OCI-M2 (cell line): ENCODE measurements at regions not wholly inside any gene's neighbourhood (a gene's known extent, or its start where the extent isn't known, plus 50 kb on each side); places are given as distances from the start of the nearest gene placed in this dataset.

ENCODE experiments used
- DNase-seq: peaks from one replicate; lab custom pipeline; 2025; ENCODE audit not compliant: unreplicated experiment; lab: John Stamatoyannopoulos, UW

DNA sequence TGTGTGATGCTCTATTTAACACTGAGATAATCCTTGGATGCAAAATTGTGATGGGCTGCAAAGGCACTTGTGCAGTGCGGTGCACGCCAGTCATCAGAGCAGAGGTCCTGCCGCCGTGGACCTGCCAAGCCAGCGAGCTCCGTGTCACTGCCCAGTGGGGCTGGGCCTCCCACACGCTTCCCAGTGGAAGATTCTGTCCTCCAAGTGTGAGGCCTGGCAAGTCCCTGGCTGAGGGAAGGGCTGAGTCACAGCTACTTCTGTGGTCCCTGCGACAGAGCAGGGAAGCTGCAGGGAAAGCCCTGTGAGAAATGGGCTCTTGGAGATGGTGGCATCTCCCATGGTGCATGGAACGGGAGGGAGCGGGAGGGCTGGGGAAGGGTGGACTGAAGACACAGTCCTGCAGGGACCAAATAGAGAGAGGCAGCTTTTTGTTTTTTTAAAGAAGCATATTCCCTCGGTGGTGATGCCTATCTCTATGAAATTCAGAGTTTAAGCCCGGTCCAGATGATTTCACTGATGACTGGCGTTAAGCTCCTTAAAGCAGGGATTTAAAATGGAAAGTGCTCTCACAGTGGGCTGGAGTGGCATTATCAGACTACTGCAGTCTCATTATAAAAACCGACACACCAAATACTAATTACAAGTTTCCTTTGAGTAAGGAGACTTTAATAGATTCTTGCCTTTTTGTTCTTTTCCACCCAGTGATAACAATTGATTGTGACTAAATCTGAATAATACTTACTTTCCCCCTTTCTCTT is 413.7 kb downstream of the QKI start:
- DNase-seq = no peak

DNA sequence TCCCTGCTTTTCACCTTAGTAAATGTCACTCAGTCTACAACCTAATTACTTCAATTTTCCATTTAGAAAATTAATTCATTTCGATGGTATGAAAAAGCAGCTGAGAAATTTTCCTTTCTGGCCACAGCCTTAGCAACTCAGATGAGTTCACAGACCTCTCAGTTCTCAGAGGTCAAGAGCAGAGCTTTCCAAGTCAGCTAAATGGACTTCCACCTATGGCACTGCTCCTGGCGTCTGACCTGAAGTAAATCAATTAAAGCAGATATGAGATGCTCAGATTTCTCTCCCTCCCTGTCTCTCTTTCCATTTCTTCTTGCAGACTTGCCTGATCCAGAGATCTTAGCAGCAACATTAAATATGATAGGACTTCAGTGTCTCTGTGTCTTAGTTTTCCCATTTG is 412.6 kb downstream of the QKI start:
- DNase-seq = no peak

DNA sequence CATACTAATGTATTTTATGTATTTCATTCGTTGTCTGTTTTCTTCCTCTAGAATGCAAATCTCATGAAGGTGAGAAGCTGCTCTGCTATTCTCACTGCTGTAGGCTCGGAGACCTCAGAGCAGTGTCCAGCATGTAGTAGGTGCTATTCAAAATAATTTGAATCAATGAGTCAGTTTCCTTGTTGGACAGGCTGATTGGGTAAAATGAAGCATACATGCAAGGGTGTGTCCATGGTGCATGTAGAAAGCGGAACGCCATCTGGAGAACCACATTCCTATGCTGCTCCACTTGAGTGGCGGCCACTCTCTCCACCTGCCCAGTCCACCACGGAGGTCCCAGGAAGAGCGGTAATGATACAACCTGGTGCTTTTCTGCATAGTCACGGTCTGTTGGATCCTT is 412.1 kb downstream of the QKI start:
- no peak for DNase-seq

DNA sequence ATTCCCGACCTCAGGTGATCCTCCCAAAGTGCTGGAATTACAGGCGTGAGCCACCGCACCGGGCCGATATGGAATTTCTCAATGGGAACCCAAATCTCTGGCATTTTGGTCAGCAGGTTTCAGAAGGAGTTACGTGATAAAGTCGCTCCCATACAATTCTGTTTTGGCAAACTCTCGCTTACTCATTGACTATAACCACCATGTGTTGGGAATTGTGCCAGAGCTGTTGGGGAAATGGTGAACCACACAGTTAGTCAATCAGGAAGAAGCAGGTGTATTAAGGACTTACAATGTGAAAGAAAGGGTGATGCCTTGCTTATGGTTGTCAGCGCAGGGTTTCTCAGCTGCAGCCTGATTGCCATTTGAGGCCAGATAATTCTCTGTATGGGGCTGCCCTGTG is 410.5 kb downstream of the QKI start:
- no peak for DNase-seq

DNA sequence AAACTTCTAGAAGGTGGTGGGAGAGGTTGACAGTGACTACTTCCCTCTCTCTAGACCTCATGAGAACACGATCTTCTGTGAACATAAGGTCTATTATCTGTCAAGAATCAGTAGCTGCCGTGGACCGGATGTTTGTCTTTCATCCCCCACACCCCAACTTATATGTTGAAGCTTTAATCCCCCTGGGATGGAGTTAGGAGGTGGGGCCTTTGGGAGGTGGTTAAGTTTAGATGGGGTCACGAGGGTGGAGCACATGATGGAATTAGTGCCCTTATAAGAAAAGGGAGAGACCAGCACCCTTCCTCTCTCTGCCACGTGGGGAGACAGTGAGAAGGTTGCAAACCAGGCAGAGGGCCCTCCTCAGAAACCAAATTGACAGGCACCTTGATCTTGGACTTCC is 409.1 kb downstream of the QKI start:
- DNase-seq = no peak

DNA sequence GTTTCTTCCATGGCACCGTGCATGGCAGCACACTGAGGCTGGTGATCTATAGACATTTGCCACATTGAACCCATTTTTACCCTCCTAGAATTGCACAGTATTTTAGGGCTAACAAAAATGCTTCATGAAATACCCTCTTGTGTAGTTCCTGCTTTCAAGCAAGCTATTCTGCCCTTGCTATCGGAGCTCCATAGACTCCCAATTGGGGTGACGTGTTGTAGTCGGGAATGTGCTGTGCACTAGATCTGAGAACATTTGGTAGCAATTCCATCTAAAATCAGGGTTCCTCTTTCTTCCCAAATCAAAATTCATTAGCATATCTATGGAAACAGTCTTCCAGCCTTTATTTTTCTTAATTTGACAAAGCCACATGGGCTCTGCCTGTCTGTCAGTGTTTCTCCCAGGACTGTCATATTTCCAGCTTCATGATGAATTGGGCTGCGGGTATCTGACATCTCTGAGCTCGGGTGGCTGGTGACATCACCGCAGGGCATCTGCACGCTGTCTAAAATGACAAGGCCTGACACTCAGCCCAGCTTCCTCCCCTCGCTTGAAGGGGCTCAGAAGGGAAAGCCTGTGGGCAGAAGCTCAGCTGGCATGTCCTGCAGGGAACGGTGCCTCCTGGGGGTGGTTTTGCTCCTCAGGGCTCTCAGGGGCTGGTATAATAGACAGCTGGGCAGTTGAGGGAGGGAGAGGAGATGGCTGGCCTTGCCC is 406.4 kb downstream of the QKI start:
- no peak for DNase-seq

DNA sequence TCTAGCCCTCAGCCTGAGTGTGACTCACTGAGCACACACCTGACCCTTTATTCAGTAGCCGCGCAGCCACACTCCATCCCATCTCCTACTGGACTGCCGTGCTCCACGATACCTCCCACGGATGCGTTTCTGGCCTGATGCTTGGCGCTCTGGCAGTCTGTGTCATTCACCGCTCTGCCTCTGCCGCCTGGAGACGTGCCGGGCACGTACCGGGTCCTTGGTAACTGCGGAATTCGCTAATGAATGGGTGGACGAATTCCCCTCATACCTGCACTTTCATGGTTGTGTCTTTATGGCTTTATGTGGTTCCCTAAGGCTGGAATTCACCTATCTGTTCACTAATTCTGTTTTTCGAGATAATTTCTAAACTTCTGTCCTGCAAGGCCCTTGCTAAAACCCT is 405.7 kb downstream of the QKI start:
- DNase-seq = no peak

DNA sequence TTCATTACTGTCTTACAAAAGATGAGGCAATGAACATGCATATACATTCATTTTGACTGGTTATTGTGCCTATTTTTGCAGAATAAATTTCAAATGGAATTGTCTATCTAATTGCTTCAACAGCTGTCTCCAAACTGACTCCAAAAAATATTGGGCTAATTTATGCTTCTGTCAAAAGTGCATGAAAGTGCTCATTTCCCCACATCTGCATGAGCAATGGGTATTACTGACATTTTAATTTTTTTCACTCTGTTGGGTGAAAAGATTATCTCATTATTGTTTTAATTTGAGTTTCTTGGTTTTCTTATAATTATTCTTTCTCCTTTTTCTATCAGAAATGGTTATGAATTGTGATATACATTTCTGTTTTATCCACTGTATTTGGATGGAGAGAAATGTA is 404.2 kb downstream of the QKI start:
- DNase-seq = no peak

DNA sequence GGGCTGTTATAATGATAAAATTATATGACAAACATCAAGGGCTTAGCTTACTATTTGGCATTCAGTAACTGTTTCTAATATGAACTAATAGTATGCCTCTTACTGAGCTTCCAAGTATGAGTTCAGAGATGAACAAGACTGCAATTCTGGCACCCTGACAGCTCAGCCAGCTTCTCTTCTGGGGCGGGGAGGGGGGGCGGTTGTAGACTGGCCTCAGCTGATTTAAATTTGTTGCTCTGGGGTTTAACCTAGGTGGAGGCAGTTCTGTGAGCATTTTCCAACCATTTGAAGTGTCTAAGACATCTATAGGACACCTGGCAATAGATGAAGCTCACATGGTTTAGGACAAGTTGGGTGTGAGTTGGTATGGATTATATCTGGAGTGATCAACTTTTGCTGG is 401.9 kb downstream of the QKI start:
- no peak for DNase-seq

DNA sequence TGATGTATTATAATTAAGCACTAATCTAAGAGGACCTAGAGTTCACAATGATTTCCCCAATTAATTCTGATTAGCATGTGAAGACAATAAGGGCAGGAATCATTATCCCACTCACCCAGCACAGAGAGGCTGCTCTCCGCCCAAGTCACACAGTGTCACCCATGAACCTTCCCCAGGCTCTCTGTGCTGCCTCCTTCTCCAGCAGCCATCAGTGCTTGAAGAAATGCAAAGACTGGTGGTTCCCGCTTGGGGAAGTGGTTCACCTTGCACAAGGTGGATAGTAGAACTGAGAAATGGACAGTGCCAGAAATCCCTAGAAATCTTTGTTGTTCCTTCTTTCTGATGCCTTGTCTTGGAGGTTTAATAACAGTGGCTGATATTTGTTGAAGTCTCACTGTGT is 401.3 kb downstream of the QKI start:
- no peak for DNase-seq

DNA sequence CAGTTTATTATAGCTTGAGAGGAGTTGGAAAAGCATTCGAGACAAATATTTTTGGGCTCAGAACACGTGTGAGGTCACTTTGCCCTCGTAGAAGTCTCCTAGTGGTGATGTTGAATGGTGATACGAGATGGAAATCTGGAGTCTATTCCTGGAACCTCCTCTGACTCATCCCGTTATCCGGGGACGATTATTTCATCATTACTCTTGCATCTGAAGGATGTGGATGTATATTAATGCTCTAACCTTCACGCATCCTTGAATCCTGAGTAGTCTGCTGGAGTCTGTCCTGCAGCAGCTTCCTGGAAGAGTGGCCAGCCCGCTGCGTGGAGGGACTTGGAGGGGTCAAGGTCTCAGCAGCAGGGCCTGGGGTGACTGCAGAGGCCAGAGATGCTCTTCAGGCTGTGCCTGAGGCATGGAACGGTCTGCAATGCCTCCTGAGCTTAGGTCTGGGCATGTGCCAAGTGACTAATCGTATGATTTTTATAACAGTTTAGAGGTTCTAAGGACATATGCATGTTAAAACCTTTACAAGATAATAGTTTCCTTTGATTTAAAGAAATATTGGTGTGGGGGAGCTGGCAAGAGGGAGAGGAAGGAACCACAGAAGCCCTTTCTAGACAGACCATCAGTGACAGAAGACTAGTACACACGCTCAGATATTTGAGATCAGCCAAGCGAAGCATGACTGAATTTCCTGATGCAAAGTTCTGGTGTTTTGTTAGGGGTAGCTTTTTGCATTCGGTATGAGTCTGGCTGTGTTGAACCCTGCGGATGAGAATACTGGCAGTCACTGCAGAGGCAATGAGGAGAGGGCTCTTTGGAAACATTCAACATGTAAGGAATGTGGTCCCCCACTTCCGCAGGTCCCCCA is 400.2 kb downstream of the QKI start:
- DNase-seq = no peak

DNA sequence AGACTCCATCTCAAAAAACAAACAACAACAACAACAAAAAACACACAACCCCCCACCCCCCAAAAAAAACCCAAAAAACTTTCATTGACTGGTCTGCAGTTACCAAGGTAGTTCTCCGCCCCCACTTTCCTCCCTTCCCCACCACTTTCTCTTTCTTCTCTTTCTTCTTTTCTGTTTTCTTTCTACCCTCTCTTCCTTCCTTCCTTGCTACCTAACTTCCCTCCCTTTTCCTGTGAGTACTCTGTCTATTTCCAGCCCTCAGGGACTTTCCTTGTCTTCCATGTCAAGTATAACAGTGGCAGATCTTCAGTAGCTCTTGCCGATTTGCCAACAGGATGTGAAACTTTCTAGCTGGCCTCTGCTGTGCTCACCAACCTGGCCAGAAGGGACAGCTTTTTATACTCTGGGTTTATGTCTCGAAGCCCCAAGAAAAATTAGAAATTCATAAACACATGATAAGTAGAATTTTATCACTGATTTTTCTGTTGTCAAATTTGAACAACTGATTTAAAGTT is 399.5 kb downstream of the QKI start:
- DNase-seq = no peak

DNA sequence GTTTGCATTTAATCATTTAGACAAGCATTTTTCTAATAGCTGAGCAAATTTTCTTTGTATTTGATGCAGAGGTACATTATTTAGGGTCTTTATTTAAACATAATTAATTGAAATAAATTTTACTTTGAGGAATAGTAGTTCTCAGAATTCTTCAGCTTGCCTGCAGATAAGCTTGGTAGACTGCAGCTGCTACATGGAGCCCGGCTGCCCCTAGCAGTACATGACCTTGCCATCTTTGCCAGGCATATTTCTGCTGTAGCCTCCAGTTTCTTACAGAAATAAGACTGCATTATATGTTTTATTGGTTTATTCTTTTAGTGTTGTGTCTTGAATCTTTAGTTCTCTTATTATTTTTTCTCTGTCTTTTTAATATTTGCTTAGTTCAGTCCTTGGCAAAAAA is 396.8 kb downstream of the QKI start:
- no peak for DNase-seq

DNA sequence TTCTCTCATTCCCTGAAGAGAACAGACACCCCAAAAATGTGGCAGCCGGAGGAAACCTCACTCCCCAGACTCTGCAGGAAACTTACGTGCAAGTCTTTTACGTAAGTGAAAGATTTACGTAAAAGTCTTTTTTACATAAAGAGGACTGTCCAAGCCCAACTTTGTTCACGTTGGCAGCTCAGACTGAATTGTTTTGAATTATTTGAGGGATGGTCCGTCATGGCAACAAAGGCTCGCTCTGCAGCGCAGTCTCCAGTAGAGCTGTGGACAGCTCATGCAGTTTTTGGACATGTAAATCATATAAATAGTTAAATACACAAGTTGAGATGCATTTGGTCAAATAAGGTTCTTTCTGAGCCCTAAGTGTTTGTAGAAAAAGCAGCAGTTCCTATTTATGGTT is 394.8 kb downstream of the QKI start:
- DNase-seq = no peak

DNA sequence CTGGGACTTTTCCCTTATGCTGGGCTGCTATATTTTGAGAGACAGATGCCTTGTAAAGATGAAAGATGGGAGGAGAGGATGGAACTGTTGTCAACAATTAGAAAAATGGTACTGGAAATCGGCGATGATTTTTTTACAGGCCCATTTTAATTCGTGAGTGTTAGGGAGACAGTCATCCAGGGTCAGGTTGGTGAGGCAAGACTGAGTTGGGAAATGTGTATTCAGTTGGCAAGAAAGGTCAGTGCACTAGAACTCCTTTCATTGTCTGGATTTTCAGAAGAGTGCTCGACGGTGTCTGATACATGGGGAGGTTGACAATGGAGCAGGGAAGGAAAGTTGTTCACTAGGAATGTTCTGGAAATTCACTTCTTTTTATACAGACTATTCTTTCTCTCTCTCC is 394.4 kb downstream of the QKI start:
- no peak for DNase-seq

DNA sequence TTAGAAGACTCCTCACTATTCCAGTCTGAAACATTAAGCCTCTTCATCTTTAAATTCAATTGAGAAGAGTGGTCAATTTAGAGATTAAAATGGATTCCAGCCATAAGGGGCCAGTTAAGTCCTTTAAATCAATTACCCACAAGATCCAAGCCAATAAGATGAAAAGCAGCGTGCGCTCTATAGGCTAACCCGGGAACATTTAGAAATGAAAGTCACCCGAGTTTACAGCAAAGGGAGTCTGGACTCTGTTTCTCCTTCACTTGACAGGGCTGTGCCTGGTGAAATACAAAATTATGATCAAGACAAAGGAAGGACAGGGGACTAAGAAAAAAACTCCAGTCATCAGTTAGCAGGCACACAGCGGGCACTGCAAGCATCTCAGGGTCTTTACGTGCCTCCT is 393.7 kb downstream of the QKI start:
- no peak for DNase-seq

DNA sequence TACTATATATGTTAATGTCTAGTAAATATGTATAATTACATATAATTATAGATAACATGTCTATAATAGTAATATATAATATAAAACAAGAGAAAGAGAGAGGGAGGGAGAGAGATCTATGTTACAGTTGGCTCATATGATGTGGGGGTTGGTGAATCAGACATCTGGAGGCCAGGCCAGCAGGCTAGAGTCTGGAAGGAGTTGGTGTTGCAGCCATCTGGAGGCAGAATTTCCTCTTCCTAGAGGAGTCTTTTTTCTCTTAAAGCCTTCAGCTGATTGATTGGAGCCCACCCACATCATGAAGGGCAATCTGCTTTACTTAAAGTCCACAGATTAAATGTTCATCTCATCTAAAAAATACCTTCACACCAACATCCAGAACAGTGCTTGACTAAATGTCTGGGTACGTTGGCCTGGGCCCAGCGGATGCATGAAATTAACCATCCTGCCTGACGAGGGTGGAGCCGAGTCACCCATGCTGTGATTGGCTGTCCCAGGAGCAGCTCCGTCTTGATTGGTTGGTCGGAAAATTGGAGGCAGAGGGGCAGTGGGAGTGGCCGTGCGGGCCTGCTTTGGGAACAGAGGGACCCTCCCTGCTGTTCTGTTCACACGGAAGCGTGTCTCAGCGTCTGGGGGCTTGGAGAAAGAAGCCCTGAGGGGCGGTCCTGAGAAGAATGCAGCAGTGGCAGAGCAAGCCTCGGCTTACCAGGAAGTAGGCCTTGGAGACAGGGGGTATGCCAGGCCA is 392.4 kb downstream of the QKI start:
- no peak for DNase-seq

DNA sequence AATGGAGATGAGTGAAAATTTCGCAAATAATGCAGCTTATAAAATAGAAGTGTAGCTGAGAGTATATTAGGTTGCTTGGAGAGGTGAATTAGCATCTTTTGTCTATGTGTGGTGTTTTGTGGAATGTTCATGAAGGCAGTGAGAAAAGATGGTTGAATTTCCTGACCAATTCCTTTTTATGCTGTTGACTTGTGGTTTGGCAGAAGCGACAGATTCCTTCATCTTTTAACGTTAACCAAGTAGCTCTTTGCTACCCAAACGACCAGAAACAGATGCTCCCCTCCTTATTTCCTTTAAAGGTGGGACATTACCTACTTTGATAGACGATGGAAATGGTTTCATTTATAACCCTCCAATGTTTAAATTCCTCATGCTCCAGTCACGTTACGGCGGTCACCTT is 390.5 kb downstream of the QKI start:
- DNase-seq = no peak

DNA sequence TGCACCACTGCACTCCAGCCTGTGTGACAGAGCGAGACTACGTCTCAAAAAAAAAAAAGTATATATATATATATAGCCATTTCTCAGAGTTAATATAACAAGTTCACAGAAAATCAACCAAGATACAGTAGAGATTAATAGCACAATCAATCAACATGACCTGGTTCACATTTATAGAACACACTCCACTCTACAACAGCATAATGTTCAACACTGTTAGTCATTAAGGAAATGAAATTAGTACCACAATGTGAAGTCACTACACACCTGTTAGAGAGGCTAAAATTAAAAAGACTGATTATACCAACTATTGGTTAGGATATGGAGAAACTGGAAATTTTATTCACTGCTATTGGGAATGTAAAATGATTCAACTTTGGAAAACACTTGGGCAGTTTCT is 387.7 kb downstream of the QKI start:
- DNase-seq = no peak

DNA sequence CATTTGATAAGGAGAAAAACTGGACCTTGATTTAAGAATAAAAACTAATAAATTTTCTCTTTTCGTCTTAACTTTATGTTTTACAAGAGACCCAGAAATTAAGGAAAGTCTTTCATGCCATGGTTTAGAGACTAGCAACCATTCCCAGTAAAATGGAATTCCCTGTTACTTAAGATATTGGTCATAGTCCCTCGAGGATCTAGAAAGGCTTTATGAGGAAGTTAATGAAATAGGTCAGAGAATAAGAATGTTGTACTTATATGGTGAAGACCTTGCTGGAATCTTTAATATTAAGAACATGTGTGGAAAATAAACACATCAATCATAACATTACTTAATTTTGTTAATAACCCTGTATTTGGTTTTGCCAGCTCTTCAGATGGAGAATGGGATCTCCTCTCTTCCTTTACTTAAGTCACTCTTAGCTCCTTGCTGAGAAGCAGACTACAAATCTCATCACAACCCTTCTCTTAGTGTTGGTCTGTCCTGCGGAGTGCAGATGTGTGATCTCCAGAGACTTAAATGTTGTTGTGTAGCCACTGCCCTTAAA is 382.9 kb downstream of the QKI start:
- DNase-seq = no peak
